ENCODE measurements at regions not wholly inside any gene's neighbourhood (a gene's known extent, or its start where the extent isn't known, plus 50 kb on each side); places are given as distances from the start of the nearest gene placed in this dataset.

DNA sequence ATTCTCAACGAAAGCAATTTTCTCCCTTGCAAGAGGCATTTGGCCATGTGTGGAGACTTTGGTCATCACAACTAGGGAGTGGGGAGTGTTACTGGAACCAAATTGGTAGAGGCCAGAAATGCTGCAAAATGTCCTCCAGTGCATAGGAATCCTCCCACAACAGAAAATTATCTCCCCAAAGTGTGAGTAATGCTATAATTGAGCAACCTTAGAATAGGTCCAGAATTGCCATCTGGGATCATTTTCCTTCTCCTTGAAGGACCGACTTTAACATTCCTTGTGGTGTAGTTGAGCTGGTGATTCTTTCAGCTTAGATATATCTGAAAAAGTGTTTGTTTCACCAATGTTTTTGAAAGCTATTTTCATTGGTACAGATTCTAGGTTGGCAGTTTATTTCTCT is 111.2 kb upstream of the SMIM21 start:
- no peak for DNase-seq (ENCODE audit: low spot score)

DNA sequence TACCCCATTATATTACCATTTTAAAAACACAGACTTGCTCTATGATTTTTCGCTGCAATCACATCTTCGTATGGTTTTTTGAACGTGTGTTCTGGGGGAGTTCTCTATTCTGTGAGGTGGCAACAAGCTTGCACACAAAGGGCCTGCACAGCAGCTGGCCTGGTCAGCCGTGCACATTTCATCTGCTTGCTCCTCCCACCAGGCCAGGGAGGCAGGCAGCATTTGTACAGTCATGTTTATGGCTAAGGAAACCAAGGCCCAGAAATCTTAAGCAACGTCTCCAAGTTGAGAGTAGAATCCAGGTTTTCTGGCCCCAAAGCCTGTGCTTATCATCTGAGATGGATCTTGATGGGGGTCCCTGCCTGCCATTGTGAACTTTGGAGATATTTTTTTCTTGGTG is 106.4 kb upstream of the SMIM21 start:
- no peak for DNase-seq (ENCODE audit: low spot score)

DNA sequence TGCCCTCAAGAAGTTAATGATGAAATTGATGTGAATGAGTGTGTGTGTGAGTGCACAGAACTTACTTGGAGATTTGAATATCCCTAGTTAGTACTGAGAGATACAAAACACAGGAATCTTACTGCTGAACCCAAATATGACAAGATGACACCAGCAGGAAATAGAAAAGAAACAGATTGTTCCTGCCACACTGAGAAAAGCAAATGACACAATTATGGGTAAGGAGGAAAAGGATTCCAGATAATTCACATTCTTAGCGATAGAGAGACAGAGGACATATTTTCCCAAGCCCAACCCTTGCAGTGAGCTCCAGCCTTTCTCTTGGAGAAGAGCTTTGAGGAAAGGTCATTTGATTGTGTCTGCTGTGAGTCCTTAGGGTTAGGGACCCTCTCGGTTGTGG is 105.7 kb upstream of the SMIM21 start:
- no peak for DNase-seq (ENCODE audit: low spot score)

DNA sequence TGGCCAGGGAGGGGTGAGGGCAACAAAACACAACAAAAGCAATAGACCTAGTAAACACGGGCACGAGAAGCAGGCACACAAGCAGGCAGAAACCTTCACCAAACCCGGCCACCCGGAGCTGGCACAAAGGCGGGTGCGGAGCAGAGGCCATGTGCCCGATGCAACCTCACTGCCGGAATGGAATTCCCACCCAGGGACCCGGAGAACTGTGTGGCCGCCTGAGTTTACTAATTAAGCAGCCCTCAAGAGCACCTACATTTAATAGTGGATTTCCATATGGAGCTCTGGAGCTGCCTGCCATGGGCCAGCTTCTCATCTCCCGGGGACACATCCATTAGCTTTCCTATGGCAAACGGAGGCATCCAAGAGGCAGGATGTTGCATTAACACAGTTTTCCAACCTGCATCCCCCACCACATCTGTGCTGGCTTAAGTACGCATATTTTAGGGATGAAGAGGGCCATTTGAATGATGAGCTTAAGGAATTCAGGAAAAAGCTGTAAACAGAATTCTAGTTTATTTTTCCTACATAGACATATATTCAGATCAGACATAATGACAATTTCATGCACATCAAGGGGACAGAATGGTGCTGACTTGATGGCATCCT is 104.5 kb upstream of the SMIM21 start:
- DNase-seq (ENCODE audit: low spot score): no peak

DNA sequence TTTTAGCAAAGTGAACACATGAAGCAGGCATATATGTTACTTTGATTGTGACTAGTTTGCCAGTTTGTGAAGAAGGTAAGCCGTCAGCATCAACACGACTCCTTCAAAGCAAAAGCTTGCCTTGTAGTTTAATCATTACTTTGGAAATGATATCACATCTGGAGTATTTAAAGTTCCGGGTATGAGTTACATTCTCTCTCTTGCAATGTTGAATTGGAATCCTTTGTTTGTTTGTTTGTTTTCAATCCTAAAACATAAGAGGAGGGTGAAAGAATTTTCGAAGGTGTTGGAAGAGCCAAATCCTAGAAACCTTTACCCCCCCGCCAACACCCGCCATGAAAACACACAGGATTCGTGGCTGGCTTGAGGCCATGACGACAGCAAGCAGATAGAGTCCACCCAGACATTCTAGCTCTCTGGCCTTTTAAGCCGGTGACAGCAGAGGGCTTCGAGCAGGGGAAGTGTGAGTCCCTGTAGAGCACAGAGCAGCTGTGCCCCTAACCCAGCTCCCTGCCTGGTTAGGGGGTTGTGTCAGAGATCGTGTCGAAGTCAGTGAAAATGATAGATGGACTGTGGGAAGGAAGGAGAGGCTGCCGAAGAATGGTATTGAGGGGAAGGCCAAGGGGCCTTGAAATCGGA is 103.8 kb upstream of the SMIM21 start:
- no peak for DNase-seq (ENCODE audit: low spot score)

DNA sequence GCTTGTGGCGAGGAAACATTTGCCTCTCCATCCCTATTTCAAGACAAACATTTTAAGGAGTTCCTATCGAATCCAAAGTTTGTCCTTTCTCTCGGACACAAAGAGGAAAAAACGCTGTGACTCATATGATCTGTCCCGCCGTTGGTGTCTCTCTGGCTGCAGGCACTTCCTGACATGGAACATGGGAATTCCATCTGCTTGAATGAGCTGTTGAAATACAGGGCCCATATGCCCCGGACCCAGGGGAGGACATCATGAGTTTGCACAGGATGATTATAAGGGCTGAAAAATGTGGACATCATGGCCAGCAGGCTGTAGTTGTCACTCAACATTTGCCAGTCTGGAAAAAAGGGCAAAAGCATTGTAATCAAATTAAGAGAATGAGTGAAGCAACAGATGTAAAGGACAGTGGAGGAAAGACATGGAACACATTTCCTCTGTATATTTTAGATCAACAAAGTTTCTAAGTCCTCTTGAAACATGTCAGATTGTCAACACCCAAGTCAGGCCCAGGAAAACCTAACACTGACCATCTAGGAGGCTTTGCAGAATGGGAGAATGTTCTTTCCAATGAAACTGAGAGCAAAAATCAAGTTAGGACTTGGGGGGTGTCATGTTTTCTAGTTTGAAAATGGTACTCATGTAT is 103.2 kb upstream of the SMIM21 start:
- DNase-seq (ENCODE audit: low spot score): no peak

DNA sequence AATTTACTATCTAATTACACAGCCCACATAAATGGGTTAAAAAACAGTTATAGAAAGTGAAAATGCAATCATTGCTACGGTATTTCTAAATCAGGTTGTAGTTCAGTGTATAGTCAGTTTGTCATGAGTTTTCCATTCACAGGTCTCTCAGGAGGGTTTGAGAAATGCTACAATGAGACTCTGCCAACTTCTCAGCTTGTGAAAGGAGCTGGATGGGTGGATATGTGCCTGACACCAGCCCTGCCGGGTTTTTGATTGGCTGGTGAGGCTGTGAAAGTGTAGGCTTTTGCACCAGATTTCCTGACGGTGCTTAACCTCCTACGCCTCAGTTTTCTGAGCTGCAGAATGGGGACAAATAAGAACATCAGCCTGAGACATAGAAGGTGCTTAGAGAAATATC is 102.6 kb upstream of the SMIM21 start:
- no peak for DNase-seq (ENCODE audit: low spot score)

DNA sequence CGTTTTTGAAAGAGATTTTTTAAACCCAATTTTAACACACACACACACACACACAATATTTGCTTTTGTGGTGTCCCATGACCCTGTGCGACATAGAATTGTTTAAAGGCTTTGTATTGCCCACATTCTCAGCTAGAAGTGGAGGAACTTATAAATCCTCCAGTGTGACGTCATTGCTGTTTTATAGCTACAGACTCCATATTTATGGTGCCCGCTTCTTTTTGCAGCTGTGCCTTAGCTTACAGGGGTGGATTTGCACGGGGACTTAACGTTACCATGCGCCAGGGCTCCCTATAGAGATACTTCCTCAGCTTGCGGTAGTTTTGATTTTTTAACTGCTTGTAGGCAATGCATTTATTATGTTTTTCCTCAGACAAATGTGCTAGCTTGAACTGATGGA is 101.9 kb upstream of the SMIM21 start:
- DNase-seq (ENCODE audit: low spot score): peak; percentile 29

DNA sequence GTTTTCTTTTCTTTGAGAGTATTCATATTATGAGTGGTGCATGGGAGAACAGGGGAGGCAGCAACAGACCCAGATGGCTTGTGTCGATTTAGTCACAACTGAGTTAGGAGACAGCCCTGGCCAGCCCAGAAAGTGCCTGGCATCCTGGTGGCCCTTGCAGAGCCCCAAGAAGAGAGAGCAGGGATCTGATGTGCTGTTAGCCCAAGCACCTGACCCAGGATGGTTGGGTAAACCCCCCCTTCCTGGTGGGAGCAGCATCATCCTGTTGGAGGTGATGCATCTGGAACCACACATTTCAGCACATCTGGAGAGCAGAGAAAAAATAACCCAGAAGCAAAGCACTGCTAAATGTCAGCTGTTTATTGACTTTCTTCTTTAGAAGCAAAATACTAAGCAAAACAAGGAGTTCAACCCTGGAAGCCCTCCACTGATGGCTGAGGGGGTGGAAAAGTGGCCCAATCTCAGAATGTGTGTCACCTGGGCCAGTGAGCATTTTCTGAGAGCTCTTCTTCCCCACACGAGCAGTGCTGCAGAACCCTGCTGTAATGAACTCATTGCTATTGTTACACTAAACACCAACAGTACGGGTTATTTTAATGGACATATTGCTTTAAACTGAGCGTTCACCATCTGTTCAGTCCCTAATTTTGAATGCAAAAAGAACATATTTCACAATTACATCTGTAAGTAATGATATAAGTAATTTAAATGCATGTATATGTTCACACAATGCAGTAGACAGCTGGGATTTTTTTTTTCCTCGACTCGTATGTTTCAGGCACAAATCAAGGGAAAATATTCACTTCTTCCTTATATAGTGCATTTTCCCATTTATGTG is 100.6 kb upstream of the SMIM21 start:
- no peak for DNase-seq (ENCODE audit: low spot score)

DNA sequence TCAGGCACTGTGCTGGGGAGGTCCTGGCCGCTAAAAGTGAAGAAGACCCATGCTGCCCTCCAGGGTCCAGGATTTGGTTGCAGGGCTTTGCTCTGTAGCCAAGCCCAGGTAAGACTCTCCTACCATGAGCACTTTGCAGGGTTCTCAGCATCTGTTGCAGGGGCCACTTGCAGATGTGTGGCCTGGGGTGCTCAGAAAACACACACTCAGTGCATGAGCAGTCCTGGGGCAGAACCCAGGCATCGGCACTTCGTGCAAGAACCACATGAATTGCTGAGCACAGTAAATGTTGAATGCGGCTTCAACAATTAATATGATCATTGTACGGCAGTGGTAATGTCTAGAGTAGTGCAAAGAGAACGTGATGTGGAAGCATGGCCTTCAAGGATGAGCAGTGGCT is 98.5 kb upstream of the SMIM21 start:
- no peak for DNase-seq (ENCODE audit: low spot score)

DNA sequence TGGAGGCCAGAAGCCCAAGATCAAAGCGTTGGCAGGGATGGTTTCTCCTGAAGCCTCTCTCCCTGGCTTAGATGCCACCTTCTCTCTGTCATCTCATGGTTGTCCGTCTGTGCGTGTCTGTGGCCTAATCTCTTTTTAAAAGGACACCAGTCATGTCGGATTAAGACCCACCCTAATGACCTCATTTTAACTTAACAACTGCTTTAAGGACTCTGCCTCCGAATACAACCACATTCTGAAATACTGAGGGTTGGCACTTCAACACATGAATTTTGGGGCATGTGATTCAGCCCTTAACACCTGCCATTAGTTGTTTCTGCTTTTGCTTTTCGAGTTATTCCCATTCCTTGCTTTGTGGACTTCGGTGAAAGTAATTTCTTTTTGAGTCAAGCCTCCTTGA is 97.8 kb upstream of the SMIM21 start:
- no peak for DNase-seq (ENCODE audit: low spot score)

DNA sequence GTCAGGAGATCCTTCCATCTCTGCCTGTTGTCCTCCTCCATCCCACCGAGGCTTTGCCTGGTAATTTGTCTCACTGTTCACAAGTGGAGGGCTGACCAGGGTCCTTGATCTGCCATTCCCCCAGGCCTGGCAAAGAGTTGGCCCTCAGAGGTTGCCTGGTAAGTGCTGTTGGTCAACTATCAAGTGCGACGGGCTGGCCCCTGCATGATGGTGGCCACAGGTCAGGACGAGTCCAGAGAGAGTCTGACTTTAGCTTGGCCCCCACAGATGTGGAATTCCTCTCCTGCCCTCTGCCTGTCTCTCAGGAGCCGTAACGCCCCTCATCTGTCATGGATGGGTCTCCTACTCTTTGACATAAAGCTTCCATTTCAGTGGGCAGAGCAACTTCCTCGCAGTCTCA is 97.3 kb upstream of the SMIM21 start:
- DNase-seq (ENCODE audit: low spot score): no peak

DNA sequence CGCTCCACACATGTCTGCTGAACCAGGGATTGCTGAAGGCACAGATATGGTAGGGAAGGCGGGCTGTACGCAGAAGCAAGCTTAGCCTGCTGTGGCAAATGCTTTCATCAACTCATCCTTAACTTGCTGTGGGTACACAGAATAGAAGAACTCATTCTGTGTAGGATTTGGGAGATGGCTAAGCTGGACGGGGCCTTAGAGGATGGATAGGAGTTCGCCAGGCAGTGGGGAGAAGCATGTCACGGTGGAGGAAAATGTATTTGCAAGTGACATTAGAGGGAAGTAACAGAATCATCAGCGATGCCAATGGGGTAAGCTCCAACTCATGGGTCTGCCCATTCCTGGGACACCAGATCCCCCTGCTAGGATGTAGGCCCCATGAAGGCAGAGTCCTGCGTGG is 96.7 kb upstream of the SMIM21 start:
- DNase-seq (ENCODE audit: low spot score): no peak

DNA sequence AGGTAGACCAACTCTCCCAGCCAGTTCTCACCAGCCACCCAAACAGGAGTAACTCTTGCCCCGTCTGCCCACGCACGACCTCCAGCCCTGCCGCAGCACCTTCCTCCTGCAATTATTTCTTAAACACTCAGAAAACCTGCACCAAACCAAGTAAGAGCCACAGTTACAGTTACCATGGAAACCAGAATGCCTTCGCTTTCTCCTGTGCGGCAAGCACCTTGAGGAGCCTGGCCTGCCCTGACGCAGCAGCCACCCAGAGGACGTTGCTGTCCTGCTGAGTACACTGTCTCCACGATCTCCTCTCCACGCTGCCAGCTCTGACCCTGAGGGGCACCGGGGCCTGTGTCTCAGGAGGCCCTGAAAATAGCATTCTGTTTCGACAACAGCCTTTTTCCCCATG is 94.3 kb upstream of the SMIM21 start:
- no peak for DNase-seq (ENCODE audit: low spot score)

DNA sequence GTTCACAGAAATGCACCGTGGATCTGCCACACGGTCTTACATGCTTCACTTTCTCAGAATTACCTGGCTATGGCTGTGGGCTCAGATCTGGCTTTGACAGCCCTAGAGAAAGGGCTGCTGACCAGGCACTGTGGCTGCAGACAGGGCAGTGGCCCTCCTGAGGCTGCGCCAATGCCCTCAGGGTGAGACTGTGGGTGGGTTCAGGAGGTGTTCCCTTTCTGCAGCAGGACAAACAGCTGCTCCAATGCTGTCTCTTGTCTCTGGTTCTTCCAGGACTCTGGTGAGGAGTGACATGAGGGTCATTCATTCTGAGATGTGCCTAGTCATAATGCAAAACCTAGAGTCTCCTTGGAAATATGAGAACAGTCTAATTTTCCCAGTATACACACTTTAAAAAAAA is 90.5 kb upstream of the SMIM21 start:
- no peak for DNase-seq (ENCODE audit: low spot score)

DNA sequence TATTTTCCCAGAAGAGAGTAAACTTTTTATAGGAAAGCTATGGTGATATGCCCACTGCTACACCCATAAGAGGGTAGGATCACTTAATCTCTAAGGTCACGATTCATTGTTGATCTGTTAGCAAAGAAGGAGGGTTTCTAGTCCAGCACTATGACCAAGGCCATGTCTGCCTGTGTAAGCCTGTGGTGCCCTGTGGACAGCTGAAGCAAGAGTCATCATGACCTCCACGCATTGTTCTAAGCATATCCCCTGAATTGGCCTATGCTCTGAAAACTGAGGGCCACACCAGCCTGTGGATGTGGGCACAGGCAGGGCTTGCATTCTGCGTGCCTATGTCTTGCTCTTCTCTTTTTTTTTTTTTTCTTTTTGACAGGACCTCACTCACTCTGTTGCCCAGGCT is 89.8 kb upstream of the SMIM21 start:
- no peak for DNase-seq (ENCODE audit: low spot score)

DNA sequence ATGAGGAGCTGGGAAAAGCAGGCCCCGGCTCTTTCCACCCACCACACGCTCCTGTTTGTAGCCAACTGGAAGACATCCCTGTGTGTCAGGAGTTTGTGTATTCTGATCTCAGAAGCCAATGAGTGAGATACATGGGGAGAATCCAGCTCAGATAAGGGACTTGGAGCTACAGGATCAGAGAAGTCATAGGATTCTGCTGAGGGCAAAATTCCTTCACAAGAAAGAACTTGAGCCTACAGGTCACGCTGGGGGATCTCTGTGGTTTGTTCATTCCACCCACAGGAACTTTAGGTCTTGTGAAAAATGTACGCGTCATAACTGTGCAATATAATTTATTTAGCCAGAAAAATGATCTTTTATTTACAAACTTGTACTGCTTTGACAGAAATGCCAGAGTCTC is 80.1 kb upstream of the SMIM21 start:
- no peak for DNase-seq (ENCODE audit: low spot score)

DNA sequence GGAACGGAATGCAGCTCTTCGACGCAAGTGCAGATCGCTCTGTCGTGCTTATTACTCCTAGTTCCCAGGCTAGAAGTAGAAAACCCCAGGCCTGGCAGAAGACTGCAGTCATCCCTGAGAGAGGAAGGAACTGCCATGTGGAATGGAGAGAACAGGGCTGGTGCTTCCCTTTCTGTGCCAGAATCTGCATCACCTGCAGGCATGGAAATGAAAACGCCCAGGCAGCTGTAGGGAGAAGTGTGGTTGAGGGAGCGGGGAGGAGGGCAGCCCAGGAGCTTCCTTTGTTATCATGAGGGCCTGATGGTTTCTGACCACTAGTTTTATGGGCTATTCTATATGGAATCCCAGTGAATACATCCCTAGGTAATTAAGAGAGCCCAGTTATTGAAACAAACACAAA is 79.4 kb upstream of the SMIM21 start:
- no peak for DNase-seq (ENCODE audit: low spot score)

DNA sequence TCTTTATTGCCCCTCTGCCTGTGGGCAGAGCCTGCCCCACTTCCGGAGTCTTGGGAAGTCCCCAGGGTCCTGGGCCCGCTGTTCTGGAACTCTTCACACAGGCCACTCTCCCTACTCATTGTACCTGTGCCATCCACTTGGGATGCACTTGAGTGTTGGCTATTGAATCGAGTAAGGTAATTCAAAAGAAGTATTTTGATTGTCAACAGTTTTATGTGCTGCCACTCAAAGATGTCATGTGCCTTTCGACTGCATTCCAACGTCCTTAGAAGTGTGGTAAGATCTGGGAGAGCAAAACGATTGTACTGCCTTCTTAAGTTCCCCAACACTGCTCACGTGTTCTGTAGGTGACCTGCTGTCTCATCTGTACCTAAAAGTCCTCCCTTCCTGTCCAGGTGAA is 77.0 kb upstream of the SMIM21 start:
- DNase-seq (ENCODE audit: low spot score): no peak

DNA sequence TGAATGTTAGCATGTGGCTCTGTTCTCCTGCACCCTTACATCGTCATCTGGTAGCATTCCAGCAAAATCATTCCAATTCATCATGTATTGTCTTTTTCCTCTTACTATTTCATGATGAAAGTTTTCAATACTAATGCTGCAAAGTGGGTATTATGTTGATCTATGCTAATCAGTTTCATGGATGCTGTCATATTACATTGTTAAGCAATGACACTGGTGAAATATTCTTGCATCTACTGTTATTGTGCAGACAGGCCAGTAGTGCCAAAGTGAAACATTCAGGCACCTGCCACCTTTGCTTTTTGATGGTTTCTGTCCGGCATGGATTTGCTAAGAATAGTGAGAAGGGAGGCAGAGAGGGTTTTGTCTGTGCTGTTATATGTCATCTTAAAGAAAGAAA is 76.1 kb upstream of the SMIM21 start:
- no peak for DNase-seq (ENCODE audit: low spot score)

DNA sequence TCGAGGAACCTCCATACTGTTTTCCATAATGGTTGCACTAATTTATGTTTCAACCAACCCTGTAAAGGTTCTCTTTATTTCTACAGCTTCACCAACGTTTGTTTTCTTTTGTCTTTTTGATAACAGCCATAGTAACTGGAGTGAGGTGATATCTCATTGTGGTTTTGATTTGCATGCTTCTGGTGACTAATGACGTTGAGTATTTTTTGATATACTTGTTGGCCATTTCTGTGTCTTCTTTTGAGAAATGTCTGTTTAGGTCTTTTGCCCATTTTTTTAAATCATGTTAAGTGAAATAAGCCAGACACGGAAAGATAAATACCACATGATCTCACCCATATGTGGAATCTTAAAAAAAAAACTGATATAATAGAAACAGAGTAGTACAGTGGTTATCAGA is 74.8 kb upstream of the SMIM21 start:
- DNase-seq (ENCODE audit: low spot score): no peak

DNA sequence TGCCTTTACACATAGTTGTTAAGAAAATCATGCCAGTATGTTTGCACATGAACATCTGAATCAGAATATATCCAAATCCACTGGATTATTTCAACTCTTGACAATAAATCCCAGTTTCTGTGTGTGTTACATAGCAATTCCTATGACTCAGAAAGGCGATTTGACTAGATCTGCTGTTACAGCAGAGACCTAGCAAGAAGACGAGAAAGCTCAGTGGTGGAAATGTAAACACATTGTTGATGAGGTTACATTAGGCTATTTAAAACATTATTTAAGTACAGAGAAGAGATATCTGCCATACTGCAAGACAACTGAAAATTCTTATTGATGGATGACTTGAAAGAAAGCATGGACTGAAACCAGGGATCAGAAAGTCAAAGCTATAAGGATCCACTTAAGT is 73.0 kb upstream of the SMIM21 start:
- DNase-seq (ENCODE audit: low spot score): peak; percentile 95
